C4-2B (cell line): ENCODE measurements at regions not wholly inside any gene's neighbourhood (a gene's known extent, or its start where the extent isn't known, plus 50 kb on each side); places are given as distances from the start of the nearest gene placed in this dataset.

ENCODE experiments used
- H3K27ac ChIP-seq: fragments of 450-650 bp; 2 replicates; pipeline ENCODE4 v1.5.1; 2017
- CTCF ChIP-seq: fragments of 450-650 bp; conservative IDR thresholded peaks from 2 replicates; pipeline ENCODE4 v1.5.1; 2017; ENCODE audit warnings: mild to moderate bottlenecking
- ZFX ChIP-seq: fragments of 450-650 bp; IDR thresholded peaks from 2 replicates; pipeline ENCODE4 v1.6.1; 2017

GRCh38 chr2:224190234-224190935 lies 151.3 kb upstream of the SERPINE2 start:
- TF ChIP-seq ZFX (no peak), CTCF (no peak)
- H3K27ac ChIP-seq = no peak overlapping the region

DNA sequence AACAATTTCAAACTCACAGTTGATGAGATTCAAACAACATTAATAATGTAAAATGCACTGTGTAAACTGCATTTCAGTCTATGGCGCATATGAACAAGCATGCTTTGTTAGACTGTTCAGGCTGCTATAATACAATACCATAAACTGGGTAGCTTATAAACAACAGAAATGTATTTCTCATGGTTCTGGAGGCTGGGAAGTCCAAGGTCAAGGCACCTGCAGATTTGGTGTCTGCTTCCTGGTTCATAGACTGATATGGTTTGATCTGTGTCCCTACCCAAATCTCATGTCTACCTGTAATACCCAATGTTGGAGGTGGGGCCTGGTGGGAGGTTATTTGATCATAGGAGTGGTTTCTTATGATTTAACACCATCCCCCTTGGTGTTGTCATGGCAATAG lies 148.1 kb upstream of the SERPINE2 start:
- H3K27ac ChIP-seq = no peak overlapping the region
- TF ChIP-seq ZFX (no peak), CTCF (no peak)

DNA sequence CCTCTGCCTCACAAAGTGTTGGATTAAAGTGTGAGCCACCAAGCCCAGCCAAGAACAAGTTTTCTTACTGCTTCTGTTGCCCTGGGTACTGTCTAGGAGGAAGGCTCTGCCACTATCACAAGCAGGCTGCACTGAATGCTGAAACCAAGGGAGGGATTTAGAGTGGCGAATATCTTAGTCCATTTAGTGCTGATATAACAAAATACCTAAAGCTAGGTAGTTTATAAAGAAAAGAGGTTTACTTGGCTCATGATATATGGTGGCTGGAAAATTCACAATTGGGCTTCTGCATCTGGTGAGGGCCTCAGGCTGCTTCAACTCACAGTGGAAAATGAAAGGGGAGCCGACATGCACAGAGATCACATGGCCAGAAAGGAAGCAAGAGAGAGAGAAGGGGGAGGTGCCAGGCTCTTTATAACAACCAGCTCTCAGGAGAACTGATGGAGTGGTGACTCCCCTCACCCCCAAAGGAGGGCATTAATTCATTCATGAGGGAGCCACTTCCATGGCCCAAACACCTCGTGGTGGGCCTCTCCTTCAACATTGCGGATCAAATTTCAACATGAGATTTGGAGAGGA lies 146.0 kb upstream of the SERPINE2 start:
- TF ChIP-seq CTCF = no peak
- no peak for TF ChIP-seq ZFX
- no peak overlapping the region for H3K27ac ChIP-seq

- TF ChIP-seq ZFX = no peak
- TF ChIP-seq CTCF = no peak
- H3K27ac ChIP-seq = peak overlapping the region; percentile 29; the same call in 1 of the 2 replicates
Measured at GRCh38 chr2:224183086-224183485, 144.0 kb upstream of the SERPINE2 start.

GRCh38 chr2:224182498-224182897 lies 143.4 kb upstream of the SERPINE2 start:
- H3K27ac ChIP-seq = peak overlapping the region; percentile 29; the same call in 1 of the 2 replicates
- TF ChIP-seq CTCF (no peak), ZFX (no peak)

DNA sequence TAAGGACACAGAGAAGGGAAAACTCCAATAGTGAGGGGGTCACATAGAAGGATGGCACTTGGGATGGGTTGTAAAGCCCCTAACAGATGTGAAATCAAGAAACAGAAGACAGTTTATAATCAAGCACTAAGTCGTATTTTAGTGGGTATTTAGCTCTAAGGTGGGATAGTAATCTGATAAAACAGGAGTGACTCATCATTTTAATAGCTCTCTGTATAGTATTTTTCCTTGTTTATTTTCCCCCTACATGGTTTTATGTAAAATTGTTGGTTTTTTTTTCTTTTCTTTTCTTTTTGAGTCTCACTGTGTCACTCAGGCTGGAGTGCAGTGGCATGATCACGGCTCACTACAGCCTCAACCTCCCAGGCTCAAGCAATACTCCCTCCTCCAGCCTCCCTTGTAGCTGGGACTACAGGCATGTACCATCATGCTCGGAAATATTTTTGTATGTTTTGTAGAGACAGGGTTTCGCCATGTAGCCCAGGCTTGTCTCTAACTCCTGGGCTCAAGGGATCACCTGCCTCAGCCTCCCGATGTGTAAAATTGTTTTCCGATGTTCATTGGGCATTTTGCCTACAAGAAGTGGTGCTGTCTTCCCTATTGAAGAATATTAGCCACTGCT lies 142.6 kb upstream of the SERPINE2 start:
- TF ChIP-seq CTCF (no peak), ZFX (no peak)
- no peak overlapping the region; the same call in 1 of the 2 replicates for H3K27ac ChIP-seq

DNA sequence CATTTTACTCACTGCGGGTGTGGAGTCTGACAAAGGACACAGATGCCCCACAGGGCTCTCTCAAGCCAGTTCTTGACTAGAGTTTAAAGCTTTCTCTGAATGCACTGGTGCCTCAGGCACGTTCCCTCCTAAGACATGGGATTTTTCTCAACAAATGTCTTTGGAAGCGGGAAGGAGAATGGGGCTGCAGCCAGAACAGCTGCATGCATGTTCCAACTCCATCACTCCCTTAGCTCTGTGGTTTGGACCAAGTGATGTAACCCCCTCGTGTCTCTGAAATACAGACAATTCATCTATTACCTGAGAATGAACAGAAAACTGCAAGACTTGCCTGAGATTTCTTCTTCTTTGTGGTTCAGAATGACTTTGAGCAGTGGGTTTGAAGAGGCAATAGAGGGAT lies 141.7 kb upstream of the SERPINE2 start:
- TF ChIP-seq CTCF (no peak), ZFX (no peak)

More for the DNA sequence above, 141.7 kb upstream of the SERPINE2 start:
- H3K27ac ChIP-seq = no peak overlapping the region
